ENCODE measurements at regions not wholly inside any gene's neighbourhood (a gene's known extent, or its start where the extent isn't known, plus 50 kb on each side); places are given as distances from the start of the nearest gene placed in this dataset.

GRCh38 chr6:84353459-84354423 lies 126.3 kb upstream of the CEP162 start:
- Histone ChIP-seq H3K36me3 (ENCODE audit: control insufficient read depth in 4 of 4, insufficient read depth in 3 of 4, low read depth in 1 of 4, low read length in 3 of 4) (no peaks in the 10 kb centered on the region), H3K4me3 (ENCODE audit: low read depth in 1 of 3, low read length in 3 of 3) (no peak overlapping the region), H3K27me3 (ENCODE audit: control insufficient read depth in 4 of 4, insufficient read depth in 4 of 4, low read length in 3 of 4) (no peaks in the 10 kb centered on the region), H3K4me1 (ENCODE audit: control insufficient read depth in 4 of 4, insufficient read depth in 4 of 4, low read length in 3 of 4) (peaks cover 0 to 21% (median 13%) of the 10 kb centered on the region in 4 donors), H3K9ac (ENCODE audit: low read depth in 1 of 2, low read length in 2 of 2) (no peak overlapping the region), H3K9me3 (ENCODE audit: control insufficient read depth in 4 of 4, low read length in 3 of 4) (no peaks in the 10 kb centered on the region), H3K27ac (ENCODE audit: low read depth in 1 of 2, low read length in 2 of 2) (no peak overlapping the region)
- WGBS = 65% methylated on average over 5 of the region's 5 CpGs
- DNase-seq (ENCODE audit: low spot score) = no peak
- TF ChIP-seq ZBTB33 (IDR thresholded peaks at IDR 0.05) (no peak), SP1 (IDR thresholded peaks at IDR 0.05) (no peak), GABPA (IDR thresholded peaks at IDR 0.05 in 1 of 2, conservative IDR thresholded peaks at IDR 0.05 in 1 of 2) (no peak), RAD21 (IDR thresholded peaks at IDR 0.05) (no peak), JUND (IDR thresholded peaks at IDR 0.05) (no peak), HNF4G (IDR thresholded peaks at IDR 0.05) (no peak), HNF4A (conservative IDR thresholded peaks at IDR 0.05) (no peak), REST (IDR thresholded peaks at IDR 0.05) (no peak)
- TF ChIP-seq, protein P1, sequence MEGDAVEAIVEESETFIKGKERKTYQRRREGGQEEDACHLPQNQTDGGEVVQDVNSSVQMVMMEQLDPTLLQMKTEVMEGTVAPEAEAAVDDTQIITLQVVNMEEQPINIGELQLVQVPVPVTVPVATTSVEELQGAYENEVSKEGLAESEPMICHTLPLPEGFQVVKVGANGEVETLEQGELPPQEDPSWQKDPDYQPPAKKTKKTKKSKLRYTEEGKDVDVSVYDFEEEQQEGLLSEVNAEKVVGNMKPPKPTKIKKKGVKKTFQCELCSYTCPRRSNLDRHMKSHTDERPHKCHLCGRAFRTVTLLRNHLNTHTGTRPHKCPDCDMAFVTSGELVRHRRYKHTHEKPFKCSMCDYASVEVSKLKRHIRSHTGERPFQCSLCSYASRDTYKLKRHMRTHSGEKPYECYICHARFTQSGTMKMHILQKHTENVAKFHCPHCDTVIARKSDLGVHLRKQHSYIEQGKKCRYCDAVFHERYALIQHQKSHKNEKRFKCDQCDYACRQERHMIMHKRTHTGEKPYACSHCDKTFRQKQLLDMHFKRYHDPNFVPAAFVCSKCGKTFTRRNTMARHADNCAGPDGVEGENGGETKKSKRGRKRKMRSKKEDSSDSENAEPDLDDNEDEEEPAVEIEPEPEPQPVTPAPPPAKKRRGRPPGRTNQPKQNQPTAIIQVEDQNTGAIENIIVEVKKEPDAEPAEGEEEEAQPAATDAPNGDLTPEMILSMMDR (IDR thresholded peaks at IDR 0.05; ENCODE audit: low read depth, low read length, missing input control) = no peak
- TF ChIP-seq, protein P2, sequence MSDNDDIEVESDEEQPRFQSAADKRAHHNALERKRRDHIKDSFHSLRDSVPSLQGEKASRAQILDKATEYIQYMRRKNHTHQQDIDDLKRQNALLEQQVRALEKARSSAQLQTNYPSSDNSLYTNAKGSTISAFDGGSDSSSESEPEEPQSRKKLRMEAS (IDR thresholded peaks at IDR 0.05) = no peak
- TF ChIP-seq, protein P3, sequence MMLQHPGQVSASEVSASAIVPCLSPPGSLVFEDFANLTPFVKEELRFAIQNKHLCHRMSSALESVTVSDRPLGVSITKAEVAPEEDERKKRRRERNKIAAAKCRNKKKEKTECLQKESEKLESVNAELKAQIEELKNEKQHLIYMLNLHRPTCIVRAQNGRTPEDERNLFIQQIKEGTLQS (IDR thresholded peaks at IDR 0.05) = no peak

GRCh38 chr6:84350397-84350796 lies 123.0 kb upstream of the CEP162 start:
- Histone ChIP-seq H3K27ac (ENCODE audit: low read depth in 1 of 2, low read length in 2 of 2) (no peak overlapping the region), H3K9ac (ENCODE audit: low read depth in 1 of 2, low read length in 2 of 2) (no peak overlapping the region), H3K9me3 (ENCODE audit: control insufficient read depth in 4 of 4, low read length in 3 of 4) (no peaks in the 10 kb centered on the region), H3K4me3 (ENCODE audit: low read depth in 1 of 3, low read length in 3 of 3) (no peak overlapping the region), H3K36me3 (ENCODE audit: control insufficient read depth in 4 of 4, insufficient read depth in 3 of 4, low read depth in 1 of 4, low read length in 3 of 4) (no peaks in the 10 kb centered on the region), H3K4me1 (ENCODE audit: control insufficient read depth in 4 of 4, insufficient read depth in 4 of 4, low read length in 3 of 4) (peaks cover 0 to 21% (median 13%) of the 10 kb centered on the region in 4 donors), H3K27me3 (ENCODE audit: control insufficient read depth in 4 of 4, insufficient read depth in 4 of 4, low read length in 3 of 4) (no peaks in the 10 kb centered on the region)
- no peak for DNase-seq (ENCODE audit: low spot score)
- TF ChIP-seq HNF4G (IDR thresholded peaks at IDR 0.05) (no peak), HNF4A (conservative IDR thresholded peaks at IDR 0.05) (peak; percentile 28 to 38), YY1 (IDR thresholded peaks at IDR 0.05) (peak; percentile 11), EGR1 (IDR thresholded peaks at IDR 0.05; ENCODE audit: low read depth in 2 of 2) (no peak), JUND (IDR thresholded peaks at IDR 0.05) (peak in 1 of 2 donors; percentile 52), RXRA (IDR thresholded peaks at IDR 0.05) (peak in 1 of 2 donors; percentile 17)
- TF ChIP-seq, protein P2 (IDR thresholded peaks at IDR 0.05) = no peak

All from liver (tissue), 8 donors.